Iris pigment epithelial cell (primary cell): ENCODE measurements at regions not wholly inside any gene's neighbourhood (a gene's known extent, or its start where the extent isn't known, plus 50 kb on each side); places are given as distances from the start of the nearest gene placed in this dataset.

Experiments used
- DNase-seq: peaks from one replicate; pipeline ENCODE4 v3.0.0-alpha.2; 2011; ENCODE audit warnings: low read depth

- DNase-seq: no peak
Observed at GRCh38 chr10:98332623-98333269, 64.8 kb upstream of the LOXL4 start.

GRCh38 chr10:98331885-98332284 is 63.9 kb upstream of the LOXL4 start:
- no peak for DNase-seq

GRCh38 chr10:98330987-98331386 is 63.0 kb upstream of the LOXL4 start:
- DNase-seq: no peak

- no peak for DNase-seq
Observed at GRCh38 chr10:98328640-98329039, 60.6 kb upstream of the LOXL4 start.

GRCh38 chr10:98328163-98328562 is 60.2 kb upstream of the LOXL4 start:
- DNase-seq: no peak

- DNase-seq: no peak
Observed at GRCh38 chr10:98326621-98327027, 58.6 kb upstream of the LOXL4 start.

- DNase-seq: peak; percentile 70
Observed at GRCh38 chr10:98323221-98324164, 55.5 kb upstream of the LOXL4 start.

- DNase-seq: no peak
Observed at GRCh38 chr10:98321186-98321780, 53.3 kb upstream of the LOXL4 start.

- DNase-seq: no peak
Observed at GRCh38 chr10:98320486-98321185, 52.6 kb upstream of the LOXL4 start.

- no peak for DNase-seq
Observed at GRCh38 chr10:98318861-98319260, 50.9 kb upstream of the LOXL4 start.
